ENCODE measurements at regions not wholly inside any gene's neighbourhood (a gene's known extent, or its start where the extent isn't known, plus 50 kb on each side); places are given as distances from the start of the nearest gene placed in this dataset.

DNA sequence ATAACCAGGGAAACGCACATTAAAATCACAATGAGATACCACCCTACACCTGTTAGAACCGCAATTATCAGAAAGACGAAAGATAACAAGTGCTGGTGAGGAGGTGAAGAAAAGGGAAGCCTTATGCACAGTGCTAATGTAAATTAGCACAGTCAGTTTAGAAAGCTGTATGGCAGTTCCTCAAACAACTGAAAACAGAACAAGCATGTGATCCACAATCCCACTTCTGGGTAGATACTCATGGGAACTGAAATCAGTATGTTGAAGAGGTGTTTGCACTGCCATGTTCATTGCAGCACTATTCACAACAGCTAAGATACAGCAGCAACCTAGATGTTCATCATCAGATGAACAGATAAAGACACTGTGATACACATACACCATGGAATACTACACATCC is 75.0 kb upstream of the CCND1 start:
- TF ChIP-seq, protein P1, sequence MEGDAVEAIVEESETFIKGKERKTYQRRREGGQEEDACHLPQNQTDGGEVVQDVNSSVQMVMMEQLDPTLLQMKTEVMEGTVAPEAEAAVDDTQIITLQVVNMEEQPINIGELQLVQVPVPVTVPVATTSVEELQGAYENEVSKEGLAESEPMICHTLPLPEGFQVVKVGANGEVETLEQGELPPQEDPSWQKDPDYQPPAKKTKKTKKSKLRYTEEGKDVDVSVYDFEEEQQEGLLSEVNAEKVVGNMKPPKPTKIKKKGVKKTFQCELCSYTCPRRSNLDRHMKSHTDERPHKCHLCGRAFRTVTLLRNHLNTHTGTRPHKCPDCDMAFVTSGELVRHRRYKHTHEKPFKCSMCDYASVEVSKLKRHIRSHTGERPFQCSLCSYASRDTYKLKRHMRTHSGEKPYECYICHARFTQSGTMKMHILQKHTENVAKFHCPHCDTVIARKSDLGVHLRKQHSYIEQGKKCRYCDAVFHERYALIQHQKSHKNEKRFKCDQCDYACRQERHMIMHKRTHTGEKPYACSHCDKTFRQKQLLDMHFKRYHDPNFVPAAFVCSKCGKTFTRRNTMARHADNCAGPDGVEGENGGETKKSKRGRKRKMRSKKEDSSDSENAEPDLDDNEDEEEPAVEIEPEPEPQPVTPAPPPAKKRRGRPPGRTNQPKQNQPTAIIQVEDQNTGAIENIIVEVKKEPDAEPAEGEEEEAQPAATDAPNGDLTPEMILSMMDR (IDR thresholded peaks at IDR 0.05) = no peak
- no peak for TF ChIP-seq ZFX (IDR thresholded peaks at IDR 0.05; ENCODE audit: borderline replicate concordance)
